Peyer's patch (tissue), 4 donors: ENCODE measurements at regions not wholly inside any gene's neighbourhood (a gene's known extent, or its start where the extent isn't known, plus 50 kb on each side); places are given as distances from the start of the nearest gene placed in this dataset.

Source experiments
- CTCF ChIP-seq, 6 experiments: fragments of 450-650 bp in 4 of 6; fragments of 200-600 bp in 2 of 6; sonication (generic) in 1 of 6; IDR thresholded peaks; one replicate each; pipeline ENCODE4 v1.5.1; 2017 to 2019; ENCODE audit warnings: antibody characterized with exemption in 6 of 6, mild to moderate bottlenecking in 3 of 6, moderate library complexity in 1 of 6
- POLR2A ChIP-seq, 2 donors: fragments of 450-650 bp; IDR thresholded peaks; one replicate each; pipeline ENCODE4 v1.5.1; 2017; ENCODE audit warnings: antibody characterized with exemption in 2 of 2, mild to moderate bottlenecking in 2 of 2, moderate library complexity in 2 of 2

DNA sequence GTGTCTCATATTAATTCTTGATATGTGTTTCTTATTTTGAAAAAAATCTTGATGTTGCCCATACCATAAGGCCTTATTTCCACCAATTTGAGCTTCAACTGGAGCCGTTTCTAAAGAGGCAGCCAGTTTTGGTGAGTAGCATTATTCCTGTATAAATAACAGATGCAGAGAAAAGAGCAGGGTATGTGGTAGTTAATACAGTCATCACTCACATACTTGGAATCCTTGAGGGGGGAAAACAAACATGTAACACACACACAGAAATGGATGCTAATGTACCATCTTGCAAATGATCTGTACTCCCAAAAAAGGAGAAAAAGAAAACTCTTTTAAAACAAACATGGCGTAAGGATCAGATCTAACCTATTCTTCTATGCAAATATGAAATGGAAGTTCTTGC is 389.7 kb downstream of the GPM6A start:
- TF ChIP-seq CTCF (IDR thresholded peaks at IDR 0.05): no peak
- TF ChIP-seq POLR2A (IDR thresholded peaks at IDR 0.05): no peak
